ENCODE measurements at regions not wholly inside any gene's neighbourhood (a gene's known extent, or its start where the extent isn't known, plus 50 kb on each side); places are given as distances from the start of the nearest gene placed in this dataset.

- no peak for DNase-seq
Measured at GRCh38 chr2:221337957-221338685, 234.0 kb downstream of the EPHA4 start.

GRCh38 chr2:221342388-221342787, 229.7 kb downstream of the EPHA4 start:
- DNase-seq: no peak

GRCh38 chr2:221343524-221343923, 228.6 kb downstream of the EPHA4 start:
- no peak for DNase-seq

GRCh38 chr2:221345516-221345915, 226.6 kb downstream of the EPHA4 start:
- no peak for DNase-seq

- DNase-seq: no peak
Measured at GRCh38 chr2:221346411-221346810, 225.7 kb downstream of the EPHA4 start.

- DNase-seq: no peak
Measured at GRCh38 chr2:221347471-221347870, 224.6 kb downstream of the EPHA4 start.

GRCh38 chr2:221350616-221351015, 221.5 kb downstream of the EPHA4 start:
- DNase-seq: no peak

GRCh38 chr2:221353201-221353600, 218.9 kb downstream of the EPHA4 start:
- DNase-seq: no peak

- DNase-seq: no peak
Measured at GRCh38 chr2:221360312-221360711, 211.8 kb downstream of the EPHA4 start.

- no peak for DNase-seq
Measured at GRCh38 chr2:221360742-221361141, 211.4 kb downstream of the EPHA4 start.

GRCh38 chr2:221361633-221362032, 210.5 kb downstream of the EPHA4 start:
- DNase-seq: no peak

GRCh38 chr2:221364672-221365071, 207.4 kb downstream of the EPHA4 start:
- DNase-seq: no peak

All from NCI-H510A (cell line).